HEK293T (cell line): ENCODE measurements at regions not wholly inside any gene's neighbourhood (a gene's known extent, or its start where the extent isn't known, plus 50 kb on each side); places are given as distances from the start of the nearest gene placed in this dataset.
"Not testable (repeated sequence)": the region's sequence is repeated elsewhere in the genome, so short reads cannot be mapped to it uniquely, and the experiment has no call there.

ENCODE experiments used
- CTCF ChIA-PET: fragments of 350-600 bp; formaldehyde crosslinking; extraction: SDS; loops from one replicate; lab custom pipeline; 2021; ENCODE audit warnings: antibody characterized with exemption, inconsistent platforms; lab: Yijun Ruan, JAX
- POLR2A ChIA-PET: fragments of 350-600 bp; formaldehyde crosslinking; extraction: SDS; loops from one replicate; lab custom pipeline; 2020; ENCODE audit warnings: antibody characterized with exemption, inconsistent platforms; lab: Yijun Ruan, JAX
- DNase-seq: peaks from one replicate; pipeline ENCODE4 v3.0.0; 2012; ENCODE audit warnings: mixed read lengths; ENCODE audit errors: extremely low spot score
- ARNT ChIP-seq: fragments of 450-650 bp; IDR thresholded peaks from 2 replicates; pipeline ENCODE4 v1.6.1; 2017; ENCODE audit warnings: mild to moderate bottlenecking
- BHLHE40 ChIP-seq: fragments of 450-650 bp; IDR thresholded peaks from 2 replicates; pipeline ENCODE4 v1.6.1; 2016; ENCODE audit warnings: mild to moderate bottlenecking, moderate library complexity, borderline replicate concordance
- CTBP1 ChIP-seq: fragments of 450-650 bp; IDR thresholded peaks from 2 replicates; pipeline ENCODE4 v1.6.1; 2016; ENCODE audit warnings: borderline replicate concordance
- ELF4 ChIP-seq: fragments of 450-650 bp; IDR thresholded peaks from 2 replicates; pipeline ENCODE4 v1.6.1; 2017; ENCODE audit warnings: antibody characterized with exemption
- FOXA1 ChIP-seq: fragments of 450-650 bp; IDR thresholded peaks from 2 replicates; pipeline ENCODE4 v1.6.1; 2016; ENCODE audit warnings: mild to moderate bottlenecking
- FOXK2 ChIP-seq: fragments of 450-650 bp; IDR thresholded peaks from 2 replicates; pipeline ENCODE4 v1.6.1; 2016; ENCODE audit warnings: mild to moderate bottlenecking
- FOXM1 ChIP-seq: fragments of 450-650 bp; IDR thresholded peaks from 2 replicates; pipeline ENCODE4 v1.6.1; 2017; ENCODE audit warnings: mild to moderate bottlenecking, borderline replicate concordance
- HDGF ChIP-seq: fragments of 450-650 bp; IDR thresholded peaks from 2 replicates; pipeline ENCODE4 v1.6.1; 2017; ENCODE audit warnings: antibody characterized with exemption, borderline replicate concordance
- L3MBTL2 ChIP-seq: fragments of 450-650 bp; conservative IDR thresholded peaks from 2 replicates; pipeline ENCODE4 v1.6.1; 2016; ENCODE audit warnings: mild to moderate bottlenecking
- LEF1 ChIP-seq: fragments of 450-650 bp; IDR thresholded peaks from 2 replicates; pipeline ENCODE4 v1.6.1; 2017; ENCODE audit warnings: mild to moderate bottlenecking, borderline replicate concordance
- NFRKB ChIP-seq: fragments of 450-650 bp; IDR thresholded peaks from 2 replicates; pipeline ENCODE4 v1.6.1; 2016; ENCODE audit warnings: mild to moderate bottlenecking, moderate library complexity
- SP1 ChIP-seq: fragments of 450-650 bp; IDR thresholded peaks from 2 replicates; pipeline ENCODE4 v1.6.1; 2017
- SUZ12 ChIP-seq: fragments of 450-650 bp; IDR thresholded peaks from 2 replicates; pipeline ENCODE4 v1.6.1; 2016; ENCODE audit warnings: mild to moderate bottlenecking
- TARDBP ChIP-seq: fragments of 450-650 bp; IDR thresholded peaks from 2 replicates; pipeline ENCODE4 v1.6.1; 2016
- ZNF384 ChIP-seq: fragments of 450-650 bp; IDR thresholded peaks from 2 replicates; pipeline ENCODE4 v1.6.1; 2016
- TF ChIP-seq, protein P1 (sequence below): fragments of 450-650 bp; IDR thresholded peaks from 2 replicates; pipeline ENCODE4 v1.6.1; 2016

DNA sequence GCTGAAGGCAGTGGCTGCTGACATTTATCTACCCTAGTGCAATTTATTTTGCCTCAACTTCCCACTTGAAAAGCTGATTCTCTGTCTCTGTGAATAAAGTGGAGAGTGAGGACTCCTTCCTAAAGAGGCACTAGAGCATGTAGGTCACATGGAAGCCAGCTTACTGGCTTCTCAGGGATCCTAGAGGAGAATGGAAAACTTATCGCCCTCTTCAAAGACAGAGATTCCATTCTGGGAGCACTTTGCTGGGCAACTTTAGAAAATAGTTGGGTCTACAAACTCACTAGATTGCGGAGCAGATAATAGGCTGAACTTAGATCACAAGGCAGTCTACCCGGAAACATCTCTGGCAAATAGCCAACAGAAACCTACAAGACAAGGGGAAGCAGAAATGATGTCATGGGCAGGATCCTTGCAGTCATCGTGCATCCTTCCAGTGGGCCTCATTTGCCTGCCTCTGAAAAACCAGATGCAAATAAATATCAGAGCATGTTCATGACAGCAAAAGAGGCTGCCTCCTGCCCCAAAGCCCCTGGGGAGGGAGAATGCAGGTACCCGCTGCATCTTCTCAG, 104.8 kb upstream of the BARHL2 start:
- TF ChIP-seq ARNT = no peak
- TF ChIP-seq HDGF = no peak
- TF ChIP-seq NFRKB = no peak
- TF ChIP-seq L3MBTL2 = no peak
- no peak for TF ChIP-seq FOXM1
- POLR2A ChIA-PET = no interaction called here

DNA sequence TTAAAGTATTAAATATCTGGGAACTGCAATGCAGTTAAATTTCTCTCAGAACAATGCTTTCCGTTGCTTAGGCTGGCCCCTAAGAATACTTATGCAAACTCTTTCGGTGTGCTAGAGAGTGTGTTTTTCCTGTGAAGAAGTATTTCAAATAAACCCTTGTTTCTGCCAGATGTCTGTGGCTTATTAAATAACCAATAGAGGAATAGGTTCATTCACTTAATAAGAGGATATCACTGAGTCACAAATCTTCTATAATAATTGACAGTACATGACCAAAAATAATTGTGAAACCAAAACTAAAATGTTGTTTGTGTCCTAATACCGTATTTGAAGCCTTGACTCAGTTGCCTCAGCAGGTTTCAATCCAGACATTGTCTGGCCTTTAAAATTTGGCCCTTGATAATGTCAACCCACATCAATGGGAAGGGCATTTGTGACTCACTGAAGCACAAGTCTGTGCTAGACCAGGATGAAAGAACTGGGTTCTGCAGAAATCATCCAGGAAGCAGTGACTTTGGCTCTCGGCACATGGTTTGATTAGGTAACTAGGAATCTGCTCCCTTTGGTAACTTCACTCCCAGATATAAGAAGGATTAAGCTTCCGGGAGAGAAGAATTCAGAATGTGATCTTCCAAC, 104.2 kb upstream of the BARHL2 start:
- CTCF ChIA-PET = no interaction called here
- POLR2A ChIA-PET = no interaction called here
- TF ChIP-seq BHLHE40 = no peak
- no peak for TF ChIP-seq ZNF384
- no peak for TF ChIP-seq NFRKB
- no peak for TF ChIP-seq LEF1
- no peak for TF ChIP-seq SUZ12
- TF ChIP-seq SP1 = no peak
- no peak for TF ChIP-seq HDGF
- no peak for TF ChIP-seq FOXA1
- no peak for TF ChIP-seq CTBP1
- no peak for TF ChIP-seq FOXM1
- TF ChIP-seq, protein P1, sequence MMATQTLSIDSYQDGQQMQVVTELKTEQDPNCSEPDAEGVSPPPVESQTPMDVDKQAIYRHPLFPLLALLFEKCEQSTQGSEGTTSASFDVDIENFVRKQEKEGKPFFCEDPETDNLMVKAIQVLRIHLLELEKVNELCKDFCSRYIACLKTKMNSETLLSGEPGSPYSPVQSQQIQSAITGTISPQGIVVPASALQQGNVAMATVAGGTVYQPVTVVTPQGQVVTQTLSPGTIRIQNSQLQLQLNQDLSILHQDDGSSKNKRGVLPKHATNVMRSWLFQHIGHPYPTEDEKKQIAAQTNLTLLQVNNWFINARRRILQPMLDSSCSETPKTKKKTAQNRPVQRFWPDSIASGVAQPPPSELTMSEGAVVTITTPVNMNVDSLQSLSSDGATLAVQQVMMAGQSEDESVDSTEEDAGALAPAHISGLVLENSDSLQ = no peak
- no peak for DNase-seq

More for the DNA sequence above, 104.8 kb upstream of the BARHL2 start:
- CTCF ChIA-PET = no interaction called here
- DNase-seq = no peak

DNA sequence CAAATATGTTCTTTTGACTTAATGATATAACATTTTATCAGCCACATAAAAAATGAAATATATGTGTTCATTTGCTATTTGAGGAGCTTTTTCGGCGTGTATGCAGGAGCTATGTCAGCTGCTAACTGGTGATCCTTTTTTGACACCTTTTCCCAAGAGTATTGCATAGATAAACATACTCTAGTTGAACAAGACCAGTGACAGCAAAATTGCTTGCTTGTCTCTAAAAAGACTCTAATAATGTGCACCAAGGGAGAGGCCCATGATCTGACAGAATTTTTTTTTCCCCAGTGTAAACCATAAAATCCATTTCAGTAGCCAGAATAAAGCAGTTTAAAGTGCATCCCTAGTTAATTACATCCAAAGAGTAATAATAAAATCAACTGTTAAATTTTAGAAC, 103.6 kb upstream of the BARHL2 start:
- TF ChIP-seq FOXA1 (no peak), NFRKB (no peak), BHLHE40 (no peak), ELF4 (no peak), L3MBTL2 (no peak), LEF1 (no peak), SUZ12 (no peak)
- CTCF ChIA-PET = no interaction called here
- POLR2A ChIA-PET = no interaction called here
- no peak for DNase-seq

DNA sequence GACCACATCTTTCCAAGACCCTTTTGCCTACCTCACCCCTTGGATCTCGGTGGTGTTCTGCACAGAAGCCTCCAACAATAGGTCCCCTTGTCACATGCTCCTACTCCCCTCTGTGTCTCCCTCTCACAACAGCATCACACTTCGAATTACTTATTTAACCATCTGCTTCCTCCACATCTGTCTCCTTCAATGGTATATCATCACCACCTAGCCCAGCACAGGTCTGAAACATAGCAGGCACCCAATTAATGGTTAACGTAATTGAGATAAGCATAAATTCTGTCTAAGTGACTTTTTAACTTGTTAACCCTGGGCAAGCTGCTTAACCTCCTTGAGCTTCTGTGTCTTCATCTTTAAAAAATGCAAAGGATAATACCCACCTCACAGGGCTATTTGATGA, 100.3 kb upstream of the BARHL2 start:
- CTCF ChIA-PET = no interaction called here
- POLR2A ChIA-PET = no interaction called here
- no peak for DNase-seq
- TF ChIP-seq, protein P1 = no peak
- TF ChIP-seq CTBP1 (no peak), ARNT (no peak), SP1 (no peak), FOXM1 (no peak), ZNF384 (no peak), FOXA1 (no peak), BHLHE40 (no peak), LEF1 (no peak), NFRKB (no peak), L3MBTL2 (no peak), TARDBP (no peak), FOXK2 (no peak), SUZ12 (no peak), ELF4 (no peak), HDGF (no peak)

DNA sequence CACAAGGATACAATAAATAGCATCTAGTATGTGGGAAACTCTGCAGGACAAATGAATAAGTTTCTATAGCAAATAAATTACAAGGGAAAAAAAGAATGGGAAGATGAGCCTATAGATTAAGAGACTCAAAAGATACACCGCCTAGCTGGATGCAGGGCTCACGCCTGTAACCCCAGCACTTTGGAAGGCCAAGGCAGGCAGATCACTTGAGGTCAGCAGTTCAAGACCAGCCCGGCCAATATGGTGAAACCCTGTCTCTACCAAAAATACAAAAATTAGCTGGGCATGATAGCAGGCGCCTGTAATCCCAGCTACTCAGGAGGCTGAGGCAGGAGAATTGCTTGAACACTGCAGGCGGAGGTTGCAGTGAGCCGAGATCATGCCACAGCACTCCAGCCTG, 95.1 kb upstream of the BARHL2 start:
- POLR2A ChIA-PET, DNase-seq, CTCF ChIA-PET: not testable (repeated sequence)

DNA sequence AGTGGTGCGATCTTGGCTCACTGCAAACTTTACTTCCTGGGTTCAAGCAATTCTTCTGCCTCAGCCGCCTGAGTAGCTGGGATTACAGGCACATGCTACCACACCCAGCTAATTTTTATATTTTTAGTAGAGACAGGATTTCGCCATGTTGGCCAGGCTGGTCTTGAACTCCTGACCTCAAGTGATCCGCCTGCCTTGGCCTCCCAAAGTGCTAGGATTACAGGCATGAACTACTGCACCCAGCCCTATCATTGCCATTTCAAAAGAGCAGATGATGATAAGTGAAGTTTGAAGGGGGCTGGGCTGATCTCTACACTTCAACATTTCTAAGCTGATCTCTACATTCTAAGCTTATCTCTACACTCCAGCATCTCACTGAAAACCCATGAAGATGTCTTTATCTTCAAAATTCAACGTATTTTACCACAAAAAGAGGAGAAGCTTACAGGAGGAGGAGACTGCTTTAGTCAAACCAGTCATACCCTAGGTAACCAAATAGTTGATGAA, 94.4 kb upstream of the BARHL2 start:
- DNase-seq, POLR2A ChIA-PET, CTCF ChIA-PET: not testable (repeated sequence)

DNA sequence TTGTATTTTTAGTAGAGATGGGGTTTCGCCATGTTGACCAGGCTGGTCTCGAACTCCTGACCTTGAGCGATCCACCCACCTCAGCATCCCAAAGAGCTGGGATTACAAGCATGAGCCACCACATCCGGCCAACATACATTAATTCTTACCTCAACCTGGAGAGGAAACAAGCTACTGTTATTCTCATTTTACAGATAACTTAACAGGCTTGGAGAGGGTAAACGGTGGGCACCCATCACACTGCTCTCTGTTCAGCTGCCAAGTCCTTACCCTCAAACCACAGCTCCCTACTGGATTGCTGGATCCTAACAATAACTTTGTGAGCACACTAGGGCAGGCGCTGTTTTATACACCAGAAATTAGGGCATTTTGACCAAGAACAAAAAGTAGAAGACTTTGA, 93.6 kb upstream of the BARHL2 start:
- POLR2A ChIA-PET = no interaction called here
- DNase-seq = no peak
- CTCF ChIA-PET = no interaction called here
- TF ChIP-seq ELF4 (no peak), LEF1 (no peak), SUZ12 (no peak), BHLHE40 (no peak), TARDBP (no peak), FOXK2 (no peak), L3MBTL2 (no peak), NFRKB (no peak), ZNF384 (no peak), HDGF (no peak)
- TF ChIP-seq, protein P1 = no peak
